SK-N-MC (cell line): ENCODE measurements at regions not wholly inside any gene's neighbourhood (a gene's known extent, or its start where the extent isn't known, plus 50 kb on each side); places are given as distances from the start of the nearest gene placed in this dataset.

Source experiments
- EZH2 ChIP-seq: fragments of 200-600 bp; sonication (generic); IDR thresholded peaks from one replicate; pipeline ENCODE4 v1.6.1; 2017; ENCODE audit warnings: antibody characterized with exemption
- POLR2AphosphoS5 ChIP-seq: IDR thresholded peaks from 2 replicates; pipeline ENCODE4 v1.6.1; 2012; ENCODE audit warnings: mild to moderate bottlenecking, low read depth, low read length, borderline replicate concordance

GRCh38 chr3:66149269-66149668 is 71.5 kb upstream of the SLC25A26 start:
- TF ChIP-seq POLR2AphosphoS5: no peak
- TF ChIP-seq EZH2: no peak
